Nucleus accumbens (tissue), 56 donors: ENCODE measurements at regions not wholly inside any gene's neighbourhood (a gene's known extent, or its start where the extent isn't known, plus 50 kb on each side); places are given as distances from the start of the nearest gene placed in this dataset.
"Not testable (repeated sequence)": the region's sequence is repeated elsewhere in the genome, so short reads cannot be mapped to it uniquely, and the experiment has no call there.

Experiments
- DNase-seq, 56 donors: peaks; one replicate each; lab custom pipeline; 2025; lab: John Stamatoyannopoulos, UW

DNA sequence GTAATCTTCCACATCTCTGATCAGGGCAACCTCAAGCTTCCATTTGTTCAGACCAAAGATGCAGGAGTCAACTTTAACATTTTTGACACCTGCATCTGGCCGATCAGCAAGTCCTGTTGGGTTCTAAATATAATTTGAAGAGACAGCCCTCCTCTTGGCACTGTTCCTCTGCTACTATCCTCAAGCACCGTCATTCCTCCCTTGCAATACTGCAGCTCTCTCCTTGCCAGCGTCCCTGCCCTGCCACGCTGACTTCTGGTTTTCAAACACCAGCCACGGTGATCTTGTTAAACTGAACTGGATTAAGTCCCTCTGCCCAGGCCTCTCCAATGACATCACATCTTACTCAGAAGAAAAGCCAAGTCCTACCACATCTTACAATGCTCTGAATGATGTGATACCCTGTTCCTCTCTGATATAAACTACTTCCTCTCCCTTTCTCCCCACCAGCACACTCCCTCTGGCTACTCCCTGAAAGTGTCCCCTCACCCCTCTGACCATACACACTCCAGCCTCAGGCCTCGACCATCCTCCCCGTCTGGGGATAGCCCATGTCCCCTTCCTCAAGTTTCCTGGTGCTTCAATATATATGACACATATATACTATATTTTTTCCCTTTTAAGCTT is 310.8 kb upstream of the CHRNA7 start:
- not testable (repeated sequence) for DNase-seq

DNA sequence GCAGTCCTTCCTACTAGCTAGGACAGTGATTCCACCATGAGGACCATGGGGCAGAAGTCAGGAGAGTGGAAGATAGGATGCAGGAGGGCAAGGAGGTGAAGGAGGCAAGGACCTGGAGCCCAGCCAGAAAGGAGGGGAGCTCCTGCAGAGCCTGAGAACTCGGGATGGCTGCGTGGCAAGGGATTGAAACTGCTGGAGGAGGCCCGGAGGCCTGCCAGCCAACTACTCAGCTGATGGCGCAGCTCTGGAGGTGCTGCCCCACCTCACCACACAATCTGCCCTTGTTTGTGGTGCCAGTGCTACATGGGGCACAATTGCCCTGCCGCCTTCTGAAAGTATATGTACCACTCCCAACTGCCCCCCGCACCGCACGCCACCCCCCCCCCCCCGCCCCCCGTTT is 307.3 kb upstream of the CHRNA7 start:
- DNase-seq = not testable (repeated sequence)

DNA sequence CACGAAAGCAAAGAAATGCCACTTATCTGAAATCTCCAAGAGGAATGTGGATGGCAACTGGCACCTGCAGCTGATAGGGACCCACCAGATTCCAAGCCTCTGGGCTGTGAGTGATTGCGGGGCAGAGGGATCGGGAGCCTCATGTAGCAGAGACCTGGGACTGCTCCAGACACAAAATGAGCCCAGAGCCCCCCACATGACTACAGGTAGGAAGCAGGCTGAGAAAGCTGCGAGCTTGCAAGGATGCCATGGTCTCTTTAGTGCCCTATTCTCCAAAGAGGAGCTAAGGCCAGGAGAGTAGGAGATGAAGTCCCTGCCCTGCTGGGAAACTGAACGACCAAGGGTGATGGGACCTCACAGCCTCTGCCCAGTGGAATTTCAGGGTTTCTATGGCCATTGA is 305.4 kb upstream of the CHRNA7 start:
- DNase-seq = not testable (repeated sequence)

DNA sequence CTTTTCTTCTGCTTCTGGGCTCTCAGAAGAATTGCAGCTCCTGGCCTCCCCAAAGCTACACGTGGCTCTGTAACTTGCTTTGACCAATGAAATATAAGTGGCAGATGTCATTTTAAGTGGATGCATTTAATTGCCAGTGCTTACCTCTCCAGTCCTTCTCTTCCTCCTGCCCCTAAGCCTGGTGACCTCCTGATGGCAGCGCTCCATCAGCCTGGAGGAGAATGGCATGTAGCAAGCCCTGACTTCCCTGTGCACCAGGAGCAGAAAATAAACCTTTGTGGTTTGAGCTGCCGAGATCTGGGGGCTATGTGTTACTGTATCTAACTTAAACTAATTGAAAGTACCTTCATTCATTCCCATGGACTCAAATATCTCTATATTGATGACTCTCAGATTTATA is 304.7 kb upstream of the CHRNA7 start:
- DNase-seq = not testable (repeated sequence)

DNA sequence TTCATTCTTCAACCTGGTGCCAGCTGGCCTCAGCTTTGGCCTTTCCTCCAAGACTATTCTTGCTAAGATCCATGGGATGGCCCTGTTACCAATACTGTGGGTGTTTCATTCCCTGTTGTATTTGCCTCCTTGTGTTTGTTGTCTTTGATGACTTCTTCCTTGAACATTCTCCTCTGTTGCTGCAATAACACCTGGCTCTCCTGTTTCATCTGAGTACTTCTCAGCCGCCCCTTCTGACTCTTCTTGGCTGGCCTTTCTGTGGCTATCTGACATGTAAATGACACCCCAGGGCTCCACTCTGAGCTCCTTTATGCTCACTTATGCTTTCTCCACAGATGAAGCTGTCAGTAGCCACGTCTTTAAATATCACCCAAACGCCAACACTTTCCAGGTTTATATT is 302.7 kb upstream of the CHRNA7 start:
- no peak for DNase-seq

- no peak for DNase-seq
These were observed 297.6 kb upstream of the CHRNA7 start for GRCh38 chr15:31732726-31733125.

- DNase-seq = peak in 24 of 56 donors; percentile 7 to 59 (median 24)
These were observed 296.9 kb upstream of the CHRNA7 start for GRCh38 chr15:31733424-31733823.

- peak in 8 of 56 donors; percentile 3 to 38 (median 20) for DNase-seq
These were observed 290.1 kb upstream of the CHRNA7 start for GRCh38 chr15:31740203-31740602.

DNA sequence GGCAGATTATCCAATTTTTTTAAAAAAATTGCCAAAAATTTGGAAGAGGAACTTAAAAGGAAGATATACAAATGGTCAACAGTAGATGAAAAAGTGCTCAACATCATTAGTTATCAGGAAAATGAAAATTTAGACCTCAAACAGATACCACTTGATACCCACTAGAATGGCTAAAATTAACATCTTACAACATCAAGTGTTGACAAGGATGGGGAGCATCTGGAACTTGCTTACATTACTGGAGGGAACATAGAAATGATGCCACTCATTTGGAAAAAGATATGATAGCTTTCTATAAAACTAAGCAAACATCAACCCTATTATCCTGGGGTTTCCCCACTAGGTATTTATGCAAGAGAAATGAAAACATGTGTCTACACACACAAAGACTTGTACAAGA is 284.5 kb upstream of the CHRNA7 start:
- no peak for DNase-seq

- no peak for DNase-seq
These were observed 278.1 kb upstream of the CHRNA7 start for GRCh38 chr15:31752065-31752762.

- no peak for DNase-seq
These were observed 277.4 kb upstream of the CHRNA7 start for GRCh38 chr15:31752905-31753304.

GRCh38 chr15:31758126-31758525 is 272.2 kb upstream of the CHRNA7 start:
- DNase-seq = peak in 48 of 56 donors; percentile 19 to 92 (median 64)

DNA sequence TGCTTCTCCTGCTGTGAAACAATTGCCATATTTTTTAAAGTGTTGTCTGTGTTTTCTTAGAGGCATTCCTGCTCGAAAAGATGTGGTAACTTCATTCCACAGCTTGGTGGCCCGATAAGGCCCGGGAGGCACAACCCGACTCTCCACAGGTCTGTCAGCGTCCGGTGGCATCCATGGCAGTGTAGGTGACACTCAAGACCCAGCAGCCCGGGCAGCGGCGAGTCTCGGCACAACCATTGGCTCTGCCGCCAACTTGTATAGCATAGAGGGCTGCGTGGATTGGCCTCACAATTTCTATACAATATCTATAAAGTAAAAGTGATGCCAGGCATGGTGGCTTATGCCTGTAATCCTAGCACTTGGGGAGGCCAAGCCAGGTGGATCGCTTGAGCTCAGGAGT is 262.3 kb upstream of the CHRNA7 start:
- DNase-seq = no peak

DNA sequence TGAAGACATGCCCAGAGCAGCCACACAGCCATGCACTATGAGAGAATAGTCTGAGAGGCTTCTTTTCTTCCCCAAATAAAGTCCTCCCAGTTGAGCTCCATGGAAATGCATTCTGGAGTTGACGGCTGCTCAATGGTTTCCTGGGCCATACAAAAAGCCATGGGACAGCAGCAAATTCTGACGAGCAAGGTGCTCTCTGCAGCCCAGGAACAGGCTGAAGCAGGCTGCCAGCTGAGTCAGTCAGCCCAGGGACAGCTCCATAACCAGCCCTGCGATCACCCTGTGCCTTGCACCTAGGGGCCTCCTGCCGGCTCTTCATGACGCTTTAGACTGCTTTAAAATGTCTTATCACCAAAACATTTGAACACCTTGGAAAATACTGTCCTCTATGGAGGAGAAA is 256.3 kb upstream of the CHRNA7 start:
- DNase-seq = no peak

GRCh38 chr15:31776039-31776438 is 254.3 kb upstream of the CHRNA7 start:
- DNase-seq = peak in 7 of 56 donors; percentile 12 to 55 (median 27)

- DNase-seq = no peak
These were observed 249.1 kb upstream of the CHRNA7 start for GRCh38 chr15:31781261-31781660.

DNA sequence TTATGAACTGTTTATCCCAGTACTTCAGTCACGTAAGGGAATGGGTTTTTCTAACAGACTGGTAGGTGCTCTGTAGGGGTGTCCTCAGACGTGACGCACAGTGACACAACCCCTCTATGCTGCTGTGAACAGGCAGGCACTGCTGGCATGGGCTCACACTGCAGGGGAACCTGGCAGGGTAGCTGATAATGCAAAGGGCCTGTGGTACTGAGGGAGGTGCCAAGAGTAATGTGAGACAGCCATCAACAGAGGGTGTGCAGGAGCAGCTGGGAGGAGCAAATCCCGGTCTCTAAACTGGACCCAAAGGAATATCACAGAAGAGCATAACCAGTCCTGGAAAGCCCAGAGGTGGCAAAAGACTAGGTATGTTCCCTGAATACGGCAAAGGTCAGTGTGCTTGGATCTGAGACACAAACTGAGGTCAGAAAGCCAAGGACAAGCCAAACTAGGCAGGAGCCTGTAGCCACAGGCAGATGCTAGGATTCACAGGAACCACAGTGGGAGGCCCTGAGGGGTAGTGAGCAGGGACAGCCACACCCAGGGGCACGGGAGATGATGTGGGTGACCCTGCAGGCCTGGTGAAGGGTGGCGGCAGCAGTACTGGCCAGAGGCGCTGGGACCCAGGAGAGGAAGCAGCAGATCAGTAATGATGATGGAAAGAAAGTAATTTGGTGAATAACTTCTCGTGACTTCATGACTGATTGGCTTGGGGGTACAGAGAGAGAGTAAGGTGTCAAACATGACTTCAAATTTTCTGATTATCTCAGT is 248.1 kb upstream of the CHRNA7 start:
- peak in 1 of 56 donors; percentile 16 for DNase-seq

DNA sequence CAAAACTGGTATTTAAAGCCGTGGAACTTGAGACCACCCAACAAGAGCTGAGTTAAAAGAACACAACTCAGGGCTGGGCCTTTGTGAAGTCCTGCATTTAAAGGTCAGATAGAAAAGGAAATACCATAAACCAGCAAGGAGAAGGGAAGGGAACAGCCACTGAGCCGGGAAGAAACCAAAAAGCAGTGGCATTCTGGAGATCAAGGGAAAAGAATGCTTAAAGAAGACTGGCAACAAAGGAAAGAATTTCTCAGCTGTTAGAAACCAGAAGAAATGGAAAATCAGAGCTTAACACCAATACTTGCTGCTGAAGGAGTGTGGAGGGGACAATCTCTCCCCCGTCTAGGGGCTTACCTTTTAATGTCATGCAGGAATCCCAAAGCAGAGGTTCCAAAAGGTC is 247.4 kb upstream of the CHRNA7 start:
- DNase-seq = no peak

DNA sequence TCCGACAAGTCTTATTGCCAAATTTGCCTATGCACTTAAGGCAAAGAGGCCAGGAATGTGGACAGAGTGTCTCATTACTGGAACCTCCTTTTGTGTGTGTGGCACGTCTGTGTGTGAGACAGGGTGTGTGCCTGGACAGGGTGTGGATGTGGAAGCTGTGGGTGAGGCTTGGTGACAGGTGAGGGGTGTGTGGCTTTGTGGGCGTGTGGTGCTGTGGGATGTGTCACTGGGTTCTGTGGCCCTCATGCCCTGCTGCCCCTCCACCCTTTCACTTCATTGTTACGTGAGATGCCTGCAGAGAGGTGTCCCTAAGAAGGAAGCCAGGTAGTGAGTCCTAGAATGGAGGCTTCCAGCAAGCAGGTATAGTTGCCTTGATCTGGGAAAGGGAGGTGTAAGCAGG is 244.0 kb upstream of the CHRNA7 start:
- DNase-seq = no peak

GRCh38 chr15:31788104-31788503 is 242.2 kb upstream of the CHRNA7 start:
- no peak for DNase-seq

DNA sequence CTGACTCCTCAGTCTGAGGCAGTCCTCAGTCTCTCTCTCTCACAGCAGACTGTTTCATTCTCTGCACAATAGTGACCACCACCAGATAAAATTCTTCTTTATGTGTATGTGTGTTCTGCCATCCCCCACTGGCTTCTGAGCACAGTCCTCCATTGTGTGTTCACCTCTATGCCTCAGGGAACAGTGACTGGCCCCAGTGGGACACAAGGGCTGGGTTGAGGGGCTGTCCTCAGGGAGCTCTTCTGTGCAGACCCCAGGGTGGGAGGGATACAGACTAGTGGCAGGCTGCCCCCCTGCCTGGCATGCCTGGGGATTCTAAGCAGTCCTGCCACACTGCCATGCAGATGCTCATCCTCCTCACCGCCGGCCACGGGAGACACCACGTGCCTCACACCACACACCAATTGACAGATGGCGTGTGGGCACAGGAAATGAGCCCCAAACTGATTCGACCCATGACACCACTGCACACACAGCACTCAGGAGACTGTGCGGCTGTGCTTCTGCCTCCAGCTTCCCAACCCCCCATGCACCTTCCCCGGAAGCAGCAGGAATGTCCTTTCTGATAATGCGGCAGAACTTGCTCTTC is 237.6 kb upstream of the CHRNA7 start:
- no peak for DNase-seq
